IMR-90 (cell line): ENCODE measurements at regions not wholly inside any gene's neighbourhood (a gene's known extent, or its start where the extent isn't known, plus 50 kb on each side); places are given as distances from the start of the nearest gene placed in this dataset.

Experiments
- ATAC-seq: fragments of 200-7000 bp; cut with Tn5 transposase; 2 replicates; pipeline ENCODE4 v1.9.1; 2020; ENCODE audit warnings: low read depth, mild to moderate bottlenecking, moderate library complexity
- BruUV-seq: library from RNA; stranded (reverse); fragments of 400-500 nt; replicated peaks from 2 replicates; lab custom pipeline; 2021; lab: Mats Ljungman, UMichigan
- CTCF ChIA-PET: fragments of 300-600 bp; formaldehyde crosslinking; extraction: SDS; loops from one replicate; lab custom pipeline; 2021; ENCODE audit warnings: antibody characterized with exemption; lab: Yijun Ruan, JAX
- POLR2A ChIA-PET: fragments of 300-600 bp; sonication (Branson Sonifier 250); formaldehyde crosslinking; loops from one replicate; lab custom pipeline; 2022; ENCODE audit warnings: antibody characterized with exemption; ENCODE audit not compliant: unreplicated experiment; lab: Charles Lee
- DNase-seq: peaks from one replicate; pipeline ENCODE4 v3.0.0; 2013
- H2AFZ ChIP-seq: replicated peaks from 2 replicates; pipeline ENCODE3; 2013; ENCODE audit warnings: low read length, mild to moderate bottlenecking; ENCODE audit not compliant: poor library complexity
- H2AK5ac ChIP-seq: 2 replicates; pipeline ENCODE4 v1.6.1; 2013; ENCODE audit warnings: low read depth, low read length, inconsistent platforms
- H2AK9ac ChIP-seq: replicated peaks from 2 replicates; pipeline ENCODE3; 2013; ENCODE audit warnings: mild to moderate bottlenecking, low read depth, low read length, moderate library complexity; ENCODE audit not compliant: poor library complexity
- H2BK120ac ChIP-seq: 2 replicates; pipeline ENCODE4 v1.6.1; 2013; ENCODE audit warnings: low read depth, low read length, inconsistent platforms
- H2BK15ac ChIP-seq: 3 replicates; pipeline ENCODE4 v1.6.1; 2013; ENCODE audit warnings: low read depth, low read length, inconsistent platforms
- H2BK20ac ChIP-seq: 2 replicates; pipeline ENCODE4 v1.6.1; 2013; ENCODE audit warnings: low read depth, mild to moderate bottlenecking, inconsistent platforms, low read length, moderate library complexity
- H2BK5ac ChIP-seq: 2 replicates; pipeline ENCODE4 v1.6.1; 2013; ENCODE audit warnings: mild to moderate bottlenecking, low read depth, low read length, inconsistent platforms; ENCODE audit not compliant: poor library complexity, severe bottlenecking
- H3K14ac ChIP-seq: replicated peaks from 2 replicates; pipeline ENCODE4 v1.6.1; 2013; ENCODE audit warnings: low read depth, low read length, inconsistent platforms
- H3K18ac ChIP-seq: 2 replicates; pipeline ENCODE4 v1.6.1; 2013; ENCODE audit warnings: low read depth, low read length, control low read depth
- H3K23ac ChIP-seq: 2 replicates; pipeline ENCODE4 v1.6.1; 2013; ENCODE audit warnings: low read depth, low read length, inconsistent platforms
- H3K27ac ChIP-seq: 2 replicates; pipeline ENCODE4 v1.5.1; 2013; ENCODE audit warnings: mild to moderate bottlenecking, control low read depth, low read length; ENCODE audit not compliant: insufficient read depth
- H3K27me3 ChIP-seq: 2 replicates; pipeline ENCODE4 v1.6.1; 2013; ENCODE audit warnings: low read length; ENCODE audit not compliant: control insufficient read depth, insufficient read depth
- H3K36me3 ChIP-seq: 2 replicates; pipeline ENCODE4 v1.6.1; 2013; ENCODE audit warnings: low read length, mixed read lengths; ENCODE audit not compliant: control insufficient read depth, insufficient read depth
- H3K4ac ChIP-seq: 2 replicates; pipeline ENCODE4 v1.6.1; 2013; ENCODE audit warnings: low read depth, low read length, inconsistent platforms
- H3K4me1 ChIP-seq: 2 replicates; pipeline ENCODE4 v1.6.1; 2013; ENCODE audit warnings: low read length, mixed read lengths; ENCODE audit not compliant: control insufficient read depth, insufficient read depth
- H3K4me2 ChIP-seq: 2 replicates; pipeline ENCODE4 v1.6.1; 2013; ENCODE audit warnings: low read depth, mild to moderate bottlenecking, control low read depth, low read length, moderate library complexity
- H3K4me3 ChIP-seq: 2 replicates; pipeline ENCODE4 v1.5.1; 2013; ENCODE audit warnings: low read depth, mild to moderate bottlenecking, control low read depth, low read length, moderate library complexity; ENCODE audit not compliant: insufficient read depth
- H3K56ac ChIP-seq: 2 replicates; pipeline ENCODE4 v1.6.1; 2013; ENCODE audit warnings: low read length, inconsistent platforms; ENCODE audit not compliant: insufficient read depth; ENCODE audit errors: extremely low read depth
- H3K79me1 ChIP-seq, 2 experiments: 2 replicates each; pipeline ENCODE4 v1.6.1; 2013; ENCODE audit warnings: low read length in 2 of 2, inconsistent platforms in 1 of 2, low read depth in 1 of 2
- H3K9ac ChIP-seq: 2 replicates; pipeline ENCODE4 v1.6.1; 2013; ENCODE audit warnings: low read depth, low read length, control low read depth
- H3K9me1 ChIP-seq: 2 replicates; pipeline ENCODE4 v1.6.1; 2013; ENCODE audit warnings: low read length, inconsistent platforms; ENCODE audit not compliant: insufficient read depth
- H3K9me3 ChIP-seq: 2 replicates; pipeline ENCODE4 v1.6.1; 2013; ENCODE audit warnings: low read length; ENCODE audit not compliant: control insufficient read depth, insufficient read depth
- H4K20me1 ChIP-seq: 2 replicates; pipeline ENCODE4 v1.6.1; 2013; ENCODE audit warnings: low read length, inconsistent platforms; ENCODE audit not compliant: insufficient read depth
- H4K5ac ChIP-seq: 2 replicates; pipeline ENCODE4 v1.6.1; 2013; ENCODE audit warnings: mild to moderate bottlenecking, low read depth, low read length, control low read depth
- H4K8ac ChIP-seq, 2 experiments: 2 replicates each; pipeline ENCODE4 v1.6.1; 2013; ENCODE audit warnings: low read depth in 2 of 2, low read length in 2 of 2, control low read depth in 1 of 2, inconsistent platforms in 1 of 2
- H4K91ac ChIP-seq: 2 replicates; pipeline ENCODE4 v1.6.1; 2013; ENCODE audit warnings: low read depth, low read length, inconsistent platforms; ENCODE audit not compliant: insufficient read depth
- CTCF ChIP-seq: conservative IDR thresholded peaks from 2 replicates; pipeline ENCODE4 v1.5.1; 2012; ENCODE audit warnings: mild to moderate bottlenecking, low read depth, low read length, improper control_type of control experiment
- FOS ChIP-seq: fragments of 150-350 bp; IDR thresholded peaks from 2 replicates; pipeline ENCODE4 v1.6.1; 2016; ENCODE audit warnings: low read depth, low read length
- MAZ ChIP-seq: IDR thresholded peaks from 2 replicates; pipeline ENCODE4 v1.6.1; 2012; ENCODE audit warnings: low read depth, mild to moderate bottlenecking, low read length, improper control_type of control experiment, moderate library complexity, borderline replicate concordance
- SMC3 ChIP-seq: fragments of 150-350 bp; IDR thresholded peaks from 2 replicates; pipeline ENCODE4 v1.6.1; 2016; ENCODE audit warnings: low read depth, mild to moderate bottlenecking, antibody characterized with exemption, low read length, moderate library complexity
- WGBS, 2 experiments: methylation state at CpG; one replicate each; pipeline versions ENCODE4 v1.1.5 to v1.1.7; 2013; ENCODE audit warnings: missing lambda C conversion rate in 2 of 2; ENCODE audit not compliant: insufficient read length in 1 of 2; ENCODE audit errors: extremely low coverage in 2 of 2; 5-methylcytosine and 5-hydroxymethylcytosine counted together
- dilution Hi-C: fragments of 300-500 bp; cut with HindIII; formaldehyde crosslinking; loops from one replicate; pipeline ENCODE4 v1.14.3; 2018; ENCODE audit warnings: low sequenced_read_pairs; ENCODE audit not compliant: unreplicated experiment
- in situ Hi-C: fragments of 300-500 bp; cut with MboI; formaldehyde crosslinking; loops from 3 replicates; pipeline ENCODE4 v1.14.3; 2019; ENCODE audit warnings: low sequenced_read_pairs, inconsistent platforms, mixed read lengths
- intact Hi-C: fragments of 100-400 bp; cut with micrococcal nuclease; formaldehyde crosslinking; loops from 2 replicates; pipeline ENCODE4 v1.10.0; 2022

- H2AK5ac ChIP-seq, result no peak overlapping the region
- H2BK120ac ChIP-seq, result no peak overlapping the region
- DNase-seq (peak; percentile 52), ATAC-seq (peak; percentile 70)
- H3K9ac ChIP-seq, result no peak overlapping the region
- H3K56ac ChIP-seq, result no peak overlapping the region
- no peak overlapping the region for H3K18ac ChIP-seq
- H4K91ac ChIP-seq, result no peak overlapping the region; the same call in 1 of the 2 replicates
- no TSS peak for BruUV-seq
- H3K4me2 ChIP-seq, result no peak overlapping the region
- no peak overlapping the region for H2BK15ac ChIP-seq
- H3K4me1 ChIP-seq, result peaks cover 7% of the 10 kb centered on the region
- no peak overlapping the region for H4K8ac ChIP-seq
- H3K23ac ChIP-seq, result no peak overlapping the region
- peak overlapping the region; percentile 47 for H2AFZ ChIP-seq
- no peak overlapping the region for H4K5ac ChIP-seq
- no peak overlapping the region for H3K27ac ChIP-seq
- TF ChIP-seq CTCF (no peak), SMC3 (no peak), FOS (no peak), MAZ (no peak)
- WGBS, 2 experiments, result no CpG with 5 or more reads among the region's 5 CpGs
- H3K4ac ChIP-seq, result no peak overlapping the region
- no peak overlapping the region for H2BK5ac ChIP-seq
- H2BK20ac ChIP-seq, result no peak overlapping the region
- no peak overlapping the region for H3K14ac ChIP-seq
- intact Hi-C loops (loop anchor here (1.0 kb wide), 1 partner anchor 356 kb away; no protein-coding TSS in a partner anchor), in situ Hi-C loops (no loop called here), dilution Hi-C loops (no loop called here)
- H3K9me3 ChIP-seq, result no peaks in the 10 kb centered on the region
- H3K36me3 ChIP-seq, result no peaks in the 10 kb centered on the region
- CTCF ChIA-PET, result interaction anchor here (0.6 kb wide), 1 partner anchor 85 kb away, joined by 3 read pairs; no protein-coding TSS in a partner anchor
- no peaks in the 10 kb centered on the region for H3K79me1 ChIP-seq
- no peak overlapping the region for H3K4me3 ChIP-seq
- no peaks in the 10 kb centered on the region for H4K20me1 ChIP-seq
- POLR2A ChIA-PET, result interaction anchor here (0.6 kb wide), 1 partner anchor 398 kb away, joined by 4 read pairs; the partner anchor contains the start of gene ZNF32
- no peak overlapping the region for H2AK9ac ChIP-seq
- peaks cover 3% of the 10 kb centered on the region; the same call in 1 of the 2 replicates for H3K9me1 ChIP-seq
- peaks cover 14% of the 10 kb centered on the region; the same call in 1 of the 2 replicates for H3K27me3 ChIP-seq
Observed at GRCh38 chr10:44046605-44047004, 338.3 kb downstream of the CXCL12 start.
